ENCODE measurements at regions not wholly inside any gene's neighbourhood (a gene's known extent, or its start where the extent isn't known, plus 50 kb on each side); places are given as distances from the start of the nearest gene placed in this dataset.

GRCh38 chr7:15995027-15995426 is 308.5 kb upstream of the MEOX2 start:
- no peak overlapping the region for H3K4me3 ChIP-seq (ENCODE audit: low read depth, low read length)
- no peak overlapping the region for H3K27ac ChIP-seq (ENCODE audit: low read depth, low read length)
- ChIA-PET POLR2A (no interaction called here), CTCF (no interaction called here)
- H3K27me3 ChIP-seq (ENCODE audit: control insufficient read depth, insufficient read depth, low read length), result no peaks in the 10 kb centered on the region
- no peaks in the 10 kb centered on the region for H3K9me3 ChIP-seq (ENCODE audit: control insufficient read depth, insufficient read depth, low read length)
- TF ChIP-seq, protein P1, sequence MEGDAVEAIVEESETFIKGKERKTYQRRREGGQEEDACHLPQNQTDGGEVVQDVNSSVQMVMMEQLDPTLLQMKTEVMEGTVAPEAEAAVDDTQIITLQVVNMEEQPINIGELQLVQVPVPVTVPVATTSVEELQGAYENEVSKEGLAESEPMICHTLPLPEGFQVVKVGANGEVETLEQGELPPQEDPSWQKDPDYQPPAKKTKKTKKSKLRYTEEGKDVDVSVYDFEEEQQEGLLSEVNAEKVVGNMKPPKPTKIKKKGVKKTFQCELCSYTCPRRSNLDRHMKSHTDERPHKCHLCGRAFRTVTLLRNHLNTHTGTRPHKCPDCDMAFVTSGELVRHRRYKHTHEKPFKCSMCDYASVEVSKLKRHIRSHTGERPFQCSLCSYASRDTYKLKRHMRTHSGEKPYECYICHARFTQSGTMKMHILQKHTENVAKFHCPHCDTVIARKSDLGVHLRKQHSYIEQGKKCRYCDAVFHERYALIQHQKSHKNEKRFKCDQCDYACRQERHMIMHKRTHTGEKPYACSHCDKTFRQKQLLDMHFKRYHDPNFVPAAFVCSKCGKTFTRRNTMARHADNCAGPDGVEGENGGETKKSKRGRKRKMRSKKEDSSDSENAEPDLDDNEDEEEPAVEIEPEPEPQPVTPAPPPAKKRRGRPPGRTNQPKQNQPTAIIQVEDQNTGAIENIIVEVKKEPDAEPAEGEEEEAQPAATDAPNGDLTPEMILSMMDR (IDR thresholded peaks at IDR 0.05; ENCODE audit: low read depth, low read length), result no peak
- no peak for DNase-seq (ENCODE audit: low read depth, low spot score)

GRCh38 chr7:15989194-15989593 is 302.7 kb upstream of the MEOX2 start:
- no peaks in the 10 kb centered on the region for H3K27me3 ChIP-seq (ENCODE audit: control insufficient read depth, insufficient read depth, low read length)
- no peak overlapping the region for H3K4me3 ChIP-seq (ENCODE audit: low read depth, low read length)
- TF ChIP-seq, protein P1 (IDR thresholded peaks at IDR 0.05; ENCODE audit: low read depth, low read length), result no peak
- H3K27ac ChIP-seq (ENCODE audit: low read depth, low read length), result no peak overlapping the region
- no peak for DNase-seq (ENCODE audit: low read depth, low spot score)
- H3K9me3 ChIP-seq (ENCODE audit: control insufficient read depth, insufficient read depth, low read length), result no peaks in the 10 kb centered on the region
- POLR2A ChIA-PET, result no interaction called here
- CTCF ChIA-PET, result no interaction called here

- no peak overlapping the region for H3K27ac ChIP-seq (ENCODE audit: low read depth, low read length)
- H3K4me3 ChIP-seq (ENCODE audit: low read depth, low read length), result no peak overlapping the region
- TF ChIP-seq, protein P1 (IDR thresholded peaks at IDR 0.05; ENCODE audit: low read depth, low read length), result no peak
- DNase-seq (ENCODE audit: low read depth, low spot score), result no peak
- H3K9me3 ChIP-seq (ENCODE audit: control insufficient read depth, insufficient read depth, low read length), result no peaks in the 10 kb centered on the region
- no peaks in the 10 kb centered on the region for H3K27me3 ChIP-seq (ENCODE audit: control insufficient read depth, insufficient read depth, low read length)
- ChIA-PET CTCF (no interaction called here), POLR2A (interaction anchor here (0.6 kb wide), 1 partner anchor 10 kb away, joined by 3 read pairs; no protein-coding TSS in a partner anchor)
These were observed 299.3 kb upstream of the MEOX2 start for GRCh38 chr7:15985587-15986384.

- TF ChIP-seq, protein P1 (IDR thresholded peaks at IDR 0.05; ENCODE audit: low read depth, low read length), result no peak
- POLR2A ChIA-PET, result no interaction called here
- no peak for DNase-seq (ENCODE audit: low read depth, low spot score)
- no peak overlapping the region for H3K4me3 ChIP-seq (ENCODE audit: low read depth, low read length)
- no peak overlapping the region for H3K27ac ChIP-seq (ENCODE audit: low read depth, low read length)
- H3K9me3 ChIP-seq (ENCODE audit: control insufficient read depth, insufficient read depth, low read length), result no peaks in the 10 kb centered on the region
- CTCF ChIA-PET, result no interaction called here
- H3K27me3 ChIP-seq (ENCODE audit: control insufficient read depth, insufficient read depth, low read length), result no peaks in the 10 kb centered on the region
These were observed 291.2 kb upstream of the MEOX2 start for GRCh38 chr7:15977663-15978062.

DNA sequence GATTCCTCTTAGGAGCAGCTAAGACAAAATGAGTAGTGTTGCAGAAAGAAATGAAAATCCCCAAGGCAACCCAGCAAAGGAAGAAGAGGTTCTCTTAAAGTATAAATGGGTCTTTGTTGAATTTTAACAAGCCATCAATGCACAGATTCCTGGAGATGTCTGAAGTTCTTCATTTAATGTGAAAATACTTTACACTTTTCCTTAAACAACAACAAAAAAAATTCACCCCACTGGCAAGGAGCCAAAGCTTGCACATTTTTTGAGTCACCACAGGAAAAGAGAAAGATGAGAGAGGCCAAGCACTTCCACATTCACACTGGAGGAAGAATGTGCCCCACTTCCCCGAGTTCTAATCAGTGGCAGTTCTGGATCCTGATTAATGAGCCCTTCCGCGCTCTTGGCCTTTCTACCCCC is 286.4 kb upstream of the MEOX2 start:
- no peak overlapping the region for H3K4me3 ChIP-seq (ENCODE audit: low read depth, low read length)
- no peak overlapping the region for H3K27ac ChIP-seq (ENCODE audit: low read depth, low read length)
- H3K9me3 ChIP-seq (ENCODE audit: control insufficient read depth, insufficient read depth, low read length), result no peaks in the 10 kb centered on the region
- DNase-seq (ENCODE audit: low read depth, low spot score), result no peak
- ChIA-PET POLR2A (no interaction called here), CTCF (no interaction called here)
- no peaks in the 10 kb centered on the region for H3K27me3 ChIP-seq (ENCODE audit: control insufficient read depth, insufficient read depth, low read length)
- TF ChIP-seq, protein P1 (IDR thresholded peaks at IDR 0.05; ENCODE audit: low read depth, low read length), result no peak

Measured in AG04450 (cell line).